HL-60 (cell line): ENCODE measurements at regions not wholly inside any gene's neighbourhood (a gene's known extent, or its start where the extent isn't known, plus 50 kb on each side); places are given as distances from the start of the nearest gene placed in this dataset.

ENCODE experiments used
- DNase-seq, 2 experiments: peaks; one replicate each; pipeline ENCODE4 v3.0.0-alpha.2; 2010 to 2020; ENCODE audit warnings: low read depth in 1 of 2, low spot score in 1 of 2
- H3K27ac ChIP-seq: fragments of 250-450 bp; sonication (Bioruptor Pico); replicated peaks from 2 replicates; pipeline ENCODE4 v1.5.1; 2020; ENCODE audit warnings: mild to moderate bottlenecking, moderate library complexity
- H3K27me3 ChIP-seq: fragments of 250-450 bp; sonication (Bioruptor Pico); 2 replicates; pipeline ENCODE4 v1.5.1; 2021; ENCODE audit warnings: mild to moderate bottlenecking, moderate library complexity; ENCODE audit not compliant: insufficient read depth, poor library complexity, severe bottlenecking
- H3K4me3 ChIP-seq: replicated peaks from 2 replicates; pipeline ENCODE4 v1.5.1; 2011; ENCODE audit warnings: mild to moderate bottlenecking, control low read depth, low read length; ENCODE audit not compliant: insufficient read depth
- GABPA ChIP-seq: IDR thresholded peaks from 2 replicates; pipeline ENCODE4 v1.6.1; 2012; ENCODE audit warnings: low read depth
- POLR2AphosphoS5 ChIP-seq: IDR thresholded peaks from 2 replicates; pipeline ENCODE4 v1.6.1; 2012; ENCODE audit warnings: low read depth
- SPI1 ChIP-seq: IDR thresholded peaks from 2 replicates; pipeline ENCODE4 v1.6.1; 2012; ENCODE audit warnings: low read depth, mild to moderate bottlenecking, borderline replicate concordance
- TF ChIP-seq, protein P1 (sequence below): IDR thresholded peaks from one replicate; pipeline ENCODE4 v1.5.1; 2011; ENCODE audit warnings: low read length, control low read depth, inconsistent platforms; ENCODE audit not compliant: insufficient read depth
- TF ChIP-seq, protein P2 (sequence below): IDR thresholded peaks from 2 replicates; pipeline ENCODE4 v1.6.1; 2012; ENCODE audit warnings: low read depth; ENCODE audit not compliant: insufficient replicate concordance

DNA sequence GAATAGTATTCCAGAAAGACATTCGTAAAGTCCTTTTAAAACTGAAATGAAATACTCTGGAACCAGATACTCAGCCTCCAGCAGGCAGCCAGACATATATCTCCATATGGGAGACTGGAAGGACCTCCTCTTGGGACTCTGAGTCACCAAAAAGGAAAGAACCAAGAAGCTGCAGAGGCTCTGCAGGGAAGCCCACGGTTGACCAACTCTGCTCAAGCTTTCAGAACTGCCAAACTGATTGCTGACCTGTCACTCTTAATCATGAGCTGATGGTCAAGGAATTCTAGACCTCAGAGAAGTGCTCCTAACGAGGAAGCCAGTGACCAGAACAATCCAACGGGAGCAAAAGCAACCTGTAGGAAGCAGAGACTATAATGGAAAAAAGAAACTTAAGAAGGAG, 434.7 kb downstream of the EIPR1 start:
- DNase-seq = no peak
- H3K27ac ChIP-seq = no peak overlapping the region
- H3K27me3 ChIP-seq = no peaks in the 10 kb centered on the region
- no peak overlapping the region for H3K4me3 ChIP-seq
- TF ChIP-seq POLR2AphosphoS5 (no peak), GABPA (no peak), SPI1 (no peak)
- TF ChIP-seq, protein P1, sequence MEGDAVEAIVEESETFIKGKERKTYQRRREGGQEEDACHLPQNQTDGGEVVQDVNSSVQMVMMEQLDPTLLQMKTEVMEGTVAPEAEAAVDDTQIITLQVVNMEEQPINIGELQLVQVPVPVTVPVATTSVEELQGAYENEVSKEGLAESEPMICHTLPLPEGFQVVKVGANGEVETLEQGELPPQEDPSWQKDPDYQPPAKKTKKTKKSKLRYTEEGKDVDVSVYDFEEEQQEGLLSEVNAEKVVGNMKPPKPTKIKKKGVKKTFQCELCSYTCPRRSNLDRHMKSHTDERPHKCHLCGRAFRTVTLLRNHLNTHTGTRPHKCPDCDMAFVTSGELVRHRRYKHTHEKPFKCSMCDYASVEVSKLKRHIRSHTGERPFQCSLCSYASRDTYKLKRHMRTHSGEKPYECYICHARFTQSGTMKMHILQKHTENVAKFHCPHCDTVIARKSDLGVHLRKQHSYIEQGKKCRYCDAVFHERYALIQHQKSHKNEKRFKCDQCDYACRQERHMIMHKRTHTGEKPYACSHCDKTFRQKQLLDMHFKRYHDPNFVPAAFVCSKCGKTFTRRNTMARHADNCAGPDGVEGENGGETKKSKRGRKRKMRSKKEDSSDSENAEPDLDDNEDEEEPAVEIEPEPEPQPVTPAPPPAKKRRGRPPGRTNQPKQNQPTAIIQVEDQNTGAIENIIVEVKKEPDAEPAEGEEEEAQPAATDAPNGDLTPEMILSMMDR = no peak
- TF ChIP-seq, protein P2, sequence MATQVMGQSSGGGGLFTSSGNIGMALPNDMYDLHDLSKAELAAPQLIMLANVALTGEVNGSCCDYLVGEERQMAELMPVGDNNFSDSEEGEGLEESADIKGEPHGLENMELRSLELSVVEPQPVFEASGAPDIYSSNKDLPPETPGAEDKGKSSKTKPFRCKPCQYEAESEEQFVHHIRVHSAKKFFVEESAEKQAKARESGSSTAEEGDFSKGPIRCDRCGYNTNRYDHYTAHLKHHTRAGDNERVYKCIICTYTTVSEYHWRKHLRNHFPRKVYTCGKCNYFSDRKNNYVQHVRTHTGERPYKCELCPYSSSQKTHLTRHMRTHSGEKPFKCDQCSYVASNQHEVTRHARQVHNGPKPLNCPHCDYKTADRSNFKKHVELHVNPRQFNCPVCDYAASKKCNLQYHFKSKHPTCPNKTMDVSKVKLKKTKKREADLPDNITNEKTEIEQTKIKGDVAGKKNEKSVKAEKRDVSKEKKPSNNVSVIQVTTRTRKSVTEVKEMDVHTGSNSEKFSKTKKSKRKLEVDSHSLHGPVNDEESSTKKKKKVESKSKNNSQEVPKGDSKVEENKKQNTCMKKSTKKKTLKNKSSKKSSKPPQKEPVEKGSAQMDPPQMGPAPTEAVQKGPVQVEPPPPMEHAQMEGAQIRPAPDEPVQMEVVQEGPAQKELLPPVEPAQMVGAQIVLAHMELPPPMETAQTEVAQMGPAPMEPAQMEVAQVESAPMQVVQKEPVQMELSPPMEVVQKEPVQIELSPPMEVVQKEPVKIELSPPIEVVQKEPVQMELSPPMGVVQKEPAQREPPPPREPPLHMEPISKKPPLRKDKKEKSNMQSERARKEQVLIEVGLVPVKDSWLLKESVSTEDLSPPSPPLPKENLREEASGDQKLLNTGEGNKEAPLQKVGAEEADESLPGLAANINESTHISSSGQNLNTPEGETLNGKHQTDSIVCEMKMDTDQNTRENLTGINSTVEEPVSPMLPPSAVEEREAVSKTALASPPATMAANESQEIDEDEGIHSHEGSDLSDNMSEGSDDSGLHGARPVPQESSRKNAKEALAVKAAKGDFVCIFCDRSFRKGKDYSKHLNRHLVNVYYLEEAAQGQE = no peak

DNA sequence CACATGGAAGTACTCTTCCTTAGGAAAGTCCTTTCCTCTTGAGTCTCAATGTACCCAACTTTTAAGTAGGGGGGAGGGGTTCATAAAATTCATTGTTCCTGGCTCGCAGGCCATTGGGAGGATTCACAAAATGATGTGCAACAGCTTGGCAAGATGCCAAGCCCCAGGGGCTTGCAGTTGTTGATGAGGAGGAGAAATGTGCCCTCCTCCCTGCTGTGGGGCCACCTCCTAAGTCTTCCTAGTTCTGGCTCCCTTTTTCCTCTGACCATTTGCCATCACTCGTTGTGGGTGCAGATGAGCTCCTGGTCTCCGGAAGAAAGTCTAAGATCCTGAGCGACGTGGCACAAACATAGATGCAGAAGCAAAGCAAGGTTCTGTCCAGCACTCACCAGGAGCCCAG, 435.4 kb downstream of the EIPR1 start:
- Histone ChIP-seq H3K4me3 (no peak overlapping the region), H3K27me3 (no peaks in the 10 kb centered on the region), H3K27ac (no peak overlapping the region)
- TF ChIP-seq SPI1 = no peak
- no peak for TF ChIP-seq GABPA
- no peak for TF ChIP-seq POLR2AphosphoS5
- TF ChIP-seq, protein P2 = no peak
- TF ChIP-seq, protein P1 = no peak
- no peak for DNase-seq

DNA sequence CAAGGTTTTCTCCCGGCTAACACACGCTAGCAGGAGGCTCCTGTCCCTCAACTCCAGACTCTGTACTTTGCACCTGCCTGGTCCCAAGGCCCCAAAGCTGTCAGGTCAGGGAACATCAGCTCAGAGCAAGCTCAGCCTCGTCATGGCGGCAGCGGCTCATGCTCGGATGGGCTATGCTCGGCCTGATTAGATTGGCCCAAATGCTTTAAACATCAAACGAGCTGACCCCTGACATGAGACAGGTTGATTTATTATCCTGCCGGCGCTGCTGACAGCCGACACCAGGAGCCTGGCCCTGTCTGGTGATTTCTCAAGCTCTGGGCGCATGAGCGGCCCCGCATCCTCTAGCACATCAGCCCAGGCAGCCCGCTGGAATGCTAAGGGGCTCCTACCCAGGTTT, 436.4 kb downstream of the EIPR1 start:
- no peak for DNase-seq
- TF ChIP-seq GABPA = no peak
- H3K4me3 ChIP-seq = no peak overlapping the region
- no peaks in the 10 kb centered on the region for H3K27me3 ChIP-seq
- H3K27ac ChIP-seq = no peak overlapping the region

DNA sequence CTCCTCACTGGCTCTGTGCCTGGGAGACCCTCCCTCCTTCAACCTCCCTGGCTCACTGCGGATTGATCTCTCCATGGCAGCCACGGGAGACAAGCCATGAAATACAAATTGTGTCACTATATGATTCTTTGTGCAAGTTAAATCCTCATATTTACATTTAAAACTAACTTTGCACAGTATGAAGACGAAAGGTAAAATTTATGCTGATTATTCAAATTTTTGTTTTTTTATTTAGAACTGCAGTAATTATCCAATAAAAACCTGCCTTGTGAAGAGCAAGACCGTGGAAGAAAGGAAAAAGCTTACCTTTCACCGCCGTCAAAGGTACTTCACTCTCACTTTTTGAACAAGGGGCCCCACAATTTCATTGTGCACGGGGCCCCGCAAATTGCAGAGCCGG, 436.9 kb downstream of the EIPR1 start:
- DNase-seq = no peak
- no peaks in the 10 kb centered on the region for H3K27me3 ChIP-seq
- H3K27ac ChIP-seq = no peak overlapping the region
- H3K4me3 ChIP-seq = no peak overlapping the region
- TF ChIP-seq GABPA = no peak
- TF ChIP-seq, protein P1 = no peak
